GM12873 (cell line): ENCODE measurements at regions not wholly inside any gene's neighbourhood (a gene's known extent, or its start where the extent isn't known, plus 50 kb on each side); places are given as distances from the start of the nearest gene placed in this dataset.

ENCODE experiments used
- TF ChIP-seq, protein P1 (sequence below): IDR thresholded peaks from 2 replicates; pipeline ENCODE4 v1.5.1; 2012; ENCODE audit warnings: low read depth, mild to moderate bottlenecking, moderate library complexity, low read length, control low read depth; ENCODE audit not compliant: insufficient read depth; ENCODE audit errors: missing control alignments

DNA sequence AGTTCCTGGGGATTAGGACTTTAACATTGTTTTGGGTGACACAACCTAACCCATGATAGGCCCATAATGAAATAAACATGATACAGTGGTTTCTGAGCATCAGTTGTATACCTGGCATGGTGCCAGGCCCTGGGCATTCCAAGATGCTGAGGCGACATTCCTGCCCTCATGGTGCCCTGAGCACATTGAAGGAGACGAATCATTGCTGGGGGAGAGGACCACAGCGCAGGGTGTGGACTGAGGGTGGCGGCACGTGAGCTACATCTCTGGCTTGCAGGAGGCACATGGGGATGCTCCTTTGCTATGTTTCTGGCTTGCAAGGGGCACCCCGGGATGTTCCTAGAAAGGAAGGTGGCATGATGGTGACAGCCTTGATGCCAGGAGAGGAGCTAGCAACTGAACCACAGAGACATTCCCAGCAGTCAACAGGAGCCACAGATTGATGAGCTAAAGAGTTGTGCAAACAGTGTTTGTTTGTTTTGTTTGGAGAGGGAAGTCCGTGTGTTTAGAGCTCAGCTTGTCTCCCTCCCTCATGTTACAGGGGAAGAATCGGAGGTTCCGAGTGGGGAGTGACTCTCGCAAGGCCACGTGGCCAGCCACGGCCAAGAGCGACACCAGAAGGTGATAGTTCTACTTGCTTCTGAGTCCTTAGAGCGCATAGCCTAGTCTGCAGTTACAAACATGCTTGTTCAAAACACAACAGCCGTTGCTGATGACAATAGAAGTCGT lies 106.4 kb downstream of the MIAT start:
- TF ChIP-seq, protein P1, sequence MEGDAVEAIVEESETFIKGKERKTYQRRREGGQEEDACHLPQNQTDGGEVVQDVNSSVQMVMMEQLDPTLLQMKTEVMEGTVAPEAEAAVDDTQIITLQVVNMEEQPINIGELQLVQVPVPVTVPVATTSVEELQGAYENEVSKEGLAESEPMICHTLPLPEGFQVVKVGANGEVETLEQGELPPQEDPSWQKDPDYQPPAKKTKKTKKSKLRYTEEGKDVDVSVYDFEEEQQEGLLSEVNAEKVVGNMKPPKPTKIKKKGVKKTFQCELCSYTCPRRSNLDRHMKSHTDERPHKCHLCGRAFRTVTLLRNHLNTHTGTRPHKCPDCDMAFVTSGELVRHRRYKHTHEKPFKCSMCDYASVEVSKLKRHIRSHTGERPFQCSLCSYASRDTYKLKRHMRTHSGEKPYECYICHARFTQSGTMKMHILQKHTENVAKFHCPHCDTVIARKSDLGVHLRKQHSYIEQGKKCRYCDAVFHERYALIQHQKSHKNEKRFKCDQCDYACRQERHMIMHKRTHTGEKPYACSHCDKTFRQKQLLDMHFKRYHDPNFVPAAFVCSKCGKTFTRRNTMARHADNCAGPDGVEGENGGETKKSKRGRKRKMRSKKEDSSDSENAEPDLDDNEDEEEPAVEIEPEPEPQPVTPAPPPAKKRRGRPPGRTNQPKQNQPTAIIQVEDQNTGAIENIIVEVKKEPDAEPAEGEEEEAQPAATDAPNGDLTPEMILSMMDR, result no peak

DNA sequence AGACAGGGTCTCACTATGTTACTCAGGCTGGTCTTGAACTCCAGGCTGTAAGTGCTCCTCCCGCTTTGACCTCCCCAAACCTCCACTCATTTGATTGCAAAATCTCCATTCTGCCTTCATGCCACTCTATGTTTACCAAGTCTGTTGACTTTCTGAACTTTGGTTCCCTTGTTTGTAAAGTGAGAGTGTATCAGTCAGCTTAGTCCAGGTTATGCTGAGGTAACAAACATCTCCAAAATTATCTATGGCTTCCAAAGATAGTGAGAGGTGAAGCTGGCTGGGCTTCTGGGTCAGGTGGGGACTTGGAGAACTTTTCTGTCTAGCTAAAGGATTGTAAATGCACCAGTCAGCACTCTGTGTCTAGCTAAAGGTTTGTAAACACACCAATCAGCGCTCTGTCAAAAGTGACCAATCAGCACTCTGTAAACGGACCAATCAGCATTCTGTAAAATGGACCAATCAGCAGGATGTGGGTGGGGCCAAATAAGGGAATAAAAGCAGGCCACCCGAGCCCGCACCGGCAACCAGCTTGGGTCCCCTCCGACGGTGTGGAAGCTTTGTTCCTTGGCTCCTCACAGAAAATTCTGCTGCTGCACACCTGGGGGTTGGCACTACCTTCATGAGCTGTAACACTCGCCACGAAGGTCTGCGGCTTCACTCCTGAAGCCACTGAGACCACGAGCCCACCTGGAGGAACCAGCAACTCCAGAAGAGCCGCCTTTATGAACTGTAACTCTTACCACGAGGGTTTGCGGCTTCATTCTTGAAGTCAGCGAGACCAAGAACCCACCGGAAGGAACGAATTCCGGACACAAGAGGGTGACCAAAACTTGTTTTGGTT lies 109.3 kb downstream of the MIAT start:
- TF ChIP-seq, protein P1, result no peak

DNA sequence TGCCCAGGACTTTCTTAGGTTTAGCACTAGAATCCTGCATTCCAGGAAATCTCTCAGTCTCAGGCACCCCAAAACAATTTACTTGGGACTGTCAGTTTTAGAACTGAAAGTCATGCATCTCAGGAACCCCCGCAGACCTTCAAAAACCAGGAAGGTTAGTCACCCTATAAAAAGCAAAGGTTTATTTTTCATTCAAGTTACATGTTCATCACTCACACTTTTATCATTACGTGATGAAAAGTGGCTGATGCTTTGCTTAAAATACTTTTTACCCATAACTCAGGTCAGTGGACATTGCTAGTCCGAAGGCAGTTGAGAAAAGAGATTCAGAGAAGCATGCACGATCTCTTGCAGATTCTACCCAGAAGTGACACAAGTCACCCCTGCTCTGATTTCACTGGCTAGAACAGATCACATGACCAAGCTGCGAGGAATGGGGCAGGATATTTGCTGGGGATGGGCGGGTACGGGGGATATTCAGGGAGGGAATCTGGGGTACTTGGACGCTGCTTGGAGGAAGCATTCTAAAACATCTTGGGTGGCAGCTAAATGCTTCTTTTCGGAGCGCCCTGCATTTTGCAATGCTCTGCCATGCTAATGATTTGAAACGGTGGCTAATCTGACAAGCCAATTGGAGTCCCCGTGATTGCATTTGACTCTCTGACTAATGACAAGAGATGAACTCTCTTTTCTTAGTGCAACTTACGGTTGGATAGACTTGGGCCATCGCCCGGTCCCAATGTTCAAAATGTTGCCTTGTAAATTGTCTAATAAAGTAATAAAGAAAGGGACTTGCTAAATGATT lies 110.2 kb downstream of the MIAT start:
- TF ChIP-seq, protein P1, result no peak

DNA sequence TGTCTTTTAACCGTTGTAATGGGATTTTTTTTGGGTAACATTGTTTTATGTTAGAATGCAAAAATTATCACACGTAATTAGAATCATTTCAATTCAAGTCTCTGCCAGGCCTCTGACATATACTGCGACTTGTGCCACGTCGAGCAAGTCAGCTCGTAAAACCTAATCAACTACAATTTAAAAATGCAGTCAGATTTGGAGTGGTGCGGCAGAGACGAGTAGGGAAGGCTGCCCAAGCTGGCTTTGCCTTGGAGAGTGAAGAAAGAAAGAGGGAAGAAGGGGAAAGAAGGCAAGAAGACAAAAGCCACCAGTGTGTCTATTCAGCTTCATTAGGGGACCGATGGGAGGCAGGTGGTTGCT lies 110.7 kb downstream of the MIAT start:
- TF ChIP-seq, protein P1, result no peak

DNA sequence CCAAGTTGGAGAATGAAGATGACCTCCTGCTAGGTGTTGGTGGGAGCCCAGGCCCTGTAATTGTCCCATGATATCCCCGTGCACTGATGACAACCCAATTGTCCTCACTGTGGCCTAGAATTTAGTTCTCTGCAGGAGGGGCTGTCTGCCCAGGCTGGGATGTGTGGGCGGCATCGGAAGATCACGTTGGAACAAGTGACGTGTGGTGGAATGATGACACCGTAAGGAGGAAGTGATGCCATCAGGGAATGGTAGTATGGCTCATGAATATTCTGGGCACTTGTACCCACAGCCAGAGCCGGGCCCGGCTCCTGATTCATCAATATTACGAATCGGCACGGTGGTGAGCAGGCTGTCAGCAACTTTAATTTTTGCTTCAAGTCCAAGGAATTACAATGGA lies 111.6 kb downstream of the MIAT start:
- TF ChIP-seq, protein P1, result no peak

DNA sequence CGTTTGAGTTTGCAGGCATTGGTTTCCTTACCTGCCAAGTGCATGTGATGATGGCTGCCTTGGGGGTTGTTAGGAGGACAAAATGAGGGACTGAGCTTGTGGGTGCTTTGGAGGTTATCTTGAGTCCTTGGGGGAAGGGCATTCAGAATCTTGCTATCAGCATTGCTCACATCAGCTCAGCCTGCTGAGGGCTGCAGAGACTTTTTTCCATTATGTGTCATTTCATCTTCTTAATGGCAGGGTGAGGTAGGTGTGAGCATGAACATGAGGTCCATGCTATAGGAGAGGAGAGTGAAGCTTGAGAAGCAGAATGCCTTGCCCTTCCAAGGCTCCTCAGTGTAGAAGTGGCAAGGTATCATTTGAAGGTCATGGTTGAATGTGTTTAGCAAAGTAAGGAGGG lies 112.3 kb downstream of the MIAT start:
- TF ChIP-seq, protein P1, result no peak

DNA sequence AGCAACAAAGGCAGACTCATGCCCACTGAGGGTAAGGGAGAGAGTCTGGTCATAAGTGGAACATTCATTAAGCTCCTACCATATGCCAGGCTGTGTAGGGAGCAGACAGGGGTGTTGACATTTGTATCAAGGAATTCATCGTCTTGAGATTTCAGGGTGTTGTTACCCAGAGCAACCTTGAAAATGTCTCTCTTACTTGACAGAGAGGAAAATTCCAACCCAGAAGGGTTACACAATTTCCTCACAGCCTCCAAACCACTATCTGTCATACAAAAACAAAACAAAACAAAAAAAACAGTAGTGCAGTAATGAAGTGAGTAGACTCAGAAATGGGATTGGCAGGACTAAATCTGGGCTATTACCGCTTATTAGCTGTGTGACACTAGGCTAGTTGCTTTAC lies 113.2 kb downstream of the MIAT start:
- TF ChIP-seq, protein P1, result no peak
